Mucosa of descending colon (tissue), 3 donors: ENCODE measurements at regions not wholly inside any gene's neighbourhood (a gene's known extent, or its start where the extent isn't known, plus 50 kb on each side); places are given as distances from the start of the nearest gene placed in this dataset.

Experiments
- ATAC-seq: fragments of 200-7000 bp; cut with Tn5 transposase; one replicate; pipeline ENCODE4 v1.9.1; 2020; ENCODE audit warnings: mild to moderate bottlenecking, moderate library complexity
- DNase-seq, 3 donors: peaks; one replicate each; pipeline ENCODE4 v3.0.0-alpha.2; 2020
- H3K36me3 ChIP-seq: fragments of 200-600 bp; one replicate; pipeline ENCODE4 v1.8.0; 2021; ENCODE audit warnings: low read depth, mild to moderate bottlenecking
- H3K4me1 ChIP-seq: fragments of 200-600 bp; one replicate; pipeline ENCODE4 v1.8.0; 2021; ENCODE audit warnings: low read depth, mild to moderate bottlenecking
- H3K4me3 ChIP-seq: fragments of 200-600 bp; one replicate; pipeline ENCODE4 v1.8.0; 2021; ENCODE audit warnings: mild to moderate bottlenecking
- H3K9me3 ChIP-seq: fragments of 200-600 bp; one replicate; pipeline ENCODE4 v1.8.0; 2021; ENCODE audit warnings: mild to moderate bottlenecking
- CTCF ChIP-seq: fragments of 200-600 bp; IDR thresholded peaks from one replicate; pipeline ENCODE4 v1.8.0; 2022; ENCODE audit warnings: antibody characterized with exemption, mild to moderate bottlenecking
- intact Hi-C, 2 donors: fragments of 100-400 bp; cut with DNase I in 1 of 2; cut with micrococcal nuclease in 1 of 2; formaldehyde crosslinking; loops; one replicate each; pipeline versions ENCODE4 v1.11.0 to v1.11.1; 2022; cut with DNase I, micrococcal nuclease
- donor health status: DM: no; HTN: no; CAD: no; lungs with moderate emphysema.
- donor health status: DM: no; HTN: no; CAD: no.
- donor health status: DM: no; HTN: yes; CAD: no.

DNA sequence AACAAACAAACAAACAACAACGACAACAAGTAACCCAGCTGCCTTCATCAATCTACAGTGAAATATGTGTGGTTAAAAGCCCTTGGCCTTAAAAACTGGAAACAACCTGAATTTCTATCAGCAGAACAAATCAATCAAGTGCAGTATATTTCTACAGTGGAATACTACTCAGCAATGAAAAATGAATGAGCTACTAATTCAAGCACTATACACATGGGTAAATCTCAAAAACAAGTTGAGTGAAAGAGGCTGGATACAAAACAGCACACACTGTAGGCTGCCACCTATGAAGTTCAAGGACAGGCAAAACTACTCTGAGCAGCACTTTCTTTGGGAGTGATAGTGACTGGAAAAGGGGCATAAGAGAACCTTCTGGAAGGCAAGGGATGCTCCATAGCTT is 395.5 kb upstream of the PROK2 start:
- ATAC-seq, result no peak
- H3K4me3 ChIP-seq, result no peak overlapping the region
- no peaks in the 10 kb centered on the region for H3K36me3 ChIP-seq
- DNase-seq, result no peak
- no peaks in the 10 kb centered on the region for H3K9me3 ChIP-seq
- no peaks in the 10 kb centered on the region for H3K4me1 ChIP-seq
- intact Hi-C loops, result no loop called here
- TF ChIP-seq CTCF, result no peak

DNA sequence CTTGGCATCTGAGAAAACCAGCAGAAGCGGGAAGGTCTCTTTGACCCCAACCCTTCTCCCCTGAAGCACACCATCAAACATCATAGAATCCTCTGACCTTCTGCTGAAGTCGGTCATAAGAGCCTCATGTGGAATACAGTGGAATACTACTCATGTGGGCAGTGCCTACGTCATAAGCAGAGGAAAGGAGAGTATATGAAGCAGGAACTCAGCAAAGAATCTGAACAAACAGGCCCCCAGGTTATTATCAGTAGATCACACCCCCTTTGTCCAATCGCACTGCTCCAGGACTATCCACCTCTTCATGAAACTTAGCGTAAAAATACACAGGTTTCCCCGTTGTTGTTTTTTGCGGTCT is 394.1 kb upstream of the PROK2 start:
- H3K36me3 ChIP-seq, result no peaks in the 10 kb centered on the region
- no peaks in the 10 kb centered on the region for H3K4me1 ChIP-seq
- no peak overlapping the region for H3K4me3 ChIP-seq
- no peak for DNase-seq
- no peaks in the 10 kb centered on the region for H3K9me3 ChIP-seq
- TF ChIP-seq CTCF, result no peak
- no peak for ATAC-seq
- intact Hi-C loops, result no loop called here

DNA sequence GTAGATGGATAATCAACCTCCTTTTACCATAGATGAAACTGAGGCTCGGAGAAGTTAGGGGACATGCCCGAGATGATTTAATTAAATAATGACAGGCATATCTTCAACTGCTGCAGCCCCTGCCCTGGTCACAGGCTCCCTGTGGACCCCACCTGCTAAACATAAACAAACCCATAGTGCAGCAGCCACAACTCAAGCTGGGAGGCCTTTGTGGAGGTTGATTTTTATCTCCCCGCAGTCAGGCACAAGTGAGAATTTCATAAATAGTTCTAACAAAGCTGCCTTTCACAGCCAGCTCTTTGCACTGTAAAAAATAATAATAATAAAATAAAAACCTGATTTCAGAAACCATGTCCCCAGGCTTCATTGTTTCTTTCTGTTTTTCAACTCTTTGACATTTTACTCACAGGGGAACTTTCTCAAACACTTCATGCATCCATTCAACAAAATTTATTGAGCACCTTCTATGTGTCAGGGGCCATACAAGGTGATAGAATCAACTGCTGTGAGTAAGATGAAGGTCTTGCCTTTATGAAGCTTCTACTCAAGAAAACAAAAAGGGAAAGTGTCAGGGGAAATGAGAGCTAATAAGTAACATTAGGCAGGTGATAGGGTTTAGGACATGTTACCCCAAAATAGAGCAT is 393.6 kb upstream of the PROK2 start:
- TF ChIP-seq CTCF, result no peak
- Histone ChIP-seq H3K9me3 (no peaks in the 10 kb centered on the region), H3K4me3 (no peak overlapping the region), H3K4me1 (no peaks in the 10 kb centered on the region), H3K36me3 (no peaks in the 10 kb centered on the region)
- ATAC-seq (no peak), DNase-seq (no peak)
- intact Hi-C loops, result no loop called here

DNA sequence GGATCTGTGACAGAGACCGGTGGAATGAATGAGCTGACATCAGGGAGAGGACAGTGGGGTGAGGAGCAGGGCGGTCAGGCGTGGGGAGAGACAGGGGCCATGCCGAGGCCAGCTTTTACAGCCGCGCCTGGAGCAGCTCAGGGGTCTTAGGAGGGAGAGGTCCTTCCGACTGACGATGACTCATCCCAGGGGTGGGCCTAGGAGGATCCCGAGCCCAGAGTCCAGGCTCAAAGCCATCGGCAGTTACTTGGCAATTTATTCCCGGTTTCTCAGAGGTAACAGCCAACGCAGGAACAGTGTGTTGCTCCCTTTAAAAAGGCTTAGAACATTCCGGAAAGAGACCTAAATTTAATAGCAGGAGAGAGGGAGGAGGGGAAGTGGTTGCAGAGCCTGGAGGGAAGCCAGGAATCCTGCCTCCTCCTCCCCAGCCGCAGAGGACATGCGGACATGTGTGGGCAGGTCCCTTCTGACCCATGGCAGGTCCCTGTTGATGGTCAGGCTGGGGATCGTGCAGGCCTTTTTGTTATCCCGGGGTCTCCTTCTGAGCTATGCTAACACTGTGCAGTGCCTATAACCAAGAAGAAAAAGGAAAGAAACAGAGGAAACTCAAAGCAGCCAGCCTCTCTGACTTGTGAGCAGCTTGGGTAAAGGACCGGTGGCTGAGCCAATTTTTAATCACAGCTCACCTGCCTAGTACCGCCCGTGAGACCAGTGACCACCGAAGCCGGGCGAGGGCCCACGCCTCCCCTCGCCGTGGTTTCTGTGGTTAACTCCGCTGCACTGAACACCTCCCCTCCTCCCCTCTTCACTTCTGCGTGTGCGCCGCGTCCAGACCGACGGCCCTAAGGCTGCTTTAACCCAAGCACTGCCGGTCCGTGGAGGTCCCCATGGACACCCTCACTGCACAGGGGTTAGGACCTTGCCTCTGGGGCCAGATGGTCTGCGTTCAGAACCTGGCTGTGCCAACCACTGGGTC is 392.4 kb upstream of the PROK2 start:
- peak; percentile 46 for ATAC-seq
- intact Hi-C loops, result no loop called here
- DNase-seq, result peak in 2 of 3 donors; percentile 22 to 44
- no peaks in the 10 kb centered on the region for H3K4me1 ChIP-seq
- no peaks in the 10 kb centered on the region for H3K36me3 ChIP-seq
- TF ChIP-seq CTCF, result no peak
- no peak overlapping the region for H3K4me3 ChIP-seq
- H3K9me3 ChIP-seq, result no peaks in the 10 kb centered on the region

DNA sequence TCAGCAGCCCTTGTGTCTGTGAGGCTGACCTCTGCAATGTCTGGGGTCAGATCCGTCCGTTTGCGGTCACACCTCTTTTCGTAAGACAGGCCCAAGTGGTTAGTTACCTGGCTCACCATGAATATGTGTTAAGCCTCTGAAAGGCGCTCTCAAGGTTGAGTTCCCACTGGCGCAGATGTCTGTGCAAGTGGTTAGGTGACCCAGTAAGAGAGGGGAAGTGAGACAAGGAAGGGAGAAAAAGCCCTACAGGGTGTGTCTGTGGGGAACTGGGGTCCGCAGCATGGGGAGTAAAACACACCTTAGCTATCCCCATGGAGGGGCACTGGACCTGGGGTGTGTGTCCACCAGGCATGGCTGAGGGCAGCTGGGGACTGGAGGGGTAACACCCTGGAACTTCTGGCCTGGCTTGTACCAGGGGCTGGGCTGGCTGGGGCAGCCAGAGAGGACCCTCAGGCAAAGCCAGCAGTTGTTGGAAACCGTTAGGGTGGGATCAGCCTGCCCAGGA is 391.6 kb upstream of the PROK2 start:
- TF ChIP-seq CTCF, result no peak
- Histone ChIP-seq H3K4me1 (no peaks in the 10 kb centered on the region), H3K4me3 (no peak overlapping the region), H3K36me3 (no peaks in the 10 kb centered on the region), H3K9me3 (no peaks in the 10 kb centered on the region)
- no peak for DNase-seq
- intact Hi-C loops, result no loop called here
- peak; percentile 68 for ATAC-seq
